HepG2 (cell line): ENCODE measurements at regions not wholly inside any gene's neighbourhood (a gene's known extent, or its start where the extent isn't known, plus 50 kb on each side); places are given as distances from the start of the nearest gene placed in this dataset.

Experiments used
- ATAC-seq: fragments of 200-7000 bp; cut with Tn5 transposase; 3 replicates; pipeline ENCODE4 v1.9.1; 2020; ENCODE audit warnings: mild to moderate bottlenecking, moderate library complexity
- BruUV-seq: library from RNA; stranded (reverse); fragments of 400-500 nt; replicated peaks from 2 replicates; lab custom pipeline; 2021; lab: Mats Ljungman, UMichigan
- CTCF ChIA-PET: fragments of 300-600 bp; formaldehyde crosslinking; extraction: SDS; loops from one replicate; lab custom pipeline; 2021; ENCODE audit warnings: low total read pairs, inconsistent platforms, low intra/inter-chr PET ratio; lab: Yijun Ruan, JAX
- POLR2A ChIA-PET: fragments of 350-600 bp; sonication (Branson Sonifier 250); formaldehyde crosslinking; loops from one replicate; lab custom pipeline; 2020; ENCODE audit warnings: antibody characterized with exemption, inconsistent platforms; lab: Yijun Ruan, JAX
- DNase-seq: peaks from one replicate; pipeline ENCODE4 v3.0.0-alpha.2; 2015; ENCODE audit warnings: low spot score
- FAIRE-seq: peaks from 3 replicates; lab custom pipeline; 2011; peaks lifted over from hg19 to GRCh38; lab: Jason Lieb, UNC
- H2AFZ ChIP-seq: one replicate; pipeline ENCODE4 v1.6.1; 2011; ENCODE audit warnings: low read length, inconsistent platforms
- H3K27ac ChIP-seq: fragments of 300-600 bp; 3 replicates; pipeline ENCODE4 v1.8.0; 2011; ENCODE audit warnings: mixed run types, mild to moderate bottlenecking, mixed read lengths, low read length, inconsistent platforms; ENCODE audit not compliant: insufficient read depth; ENCODE audit errors: extremely low read length
- H3K27me3 ChIP-seq, 2 experiments: fragments of 200-600 bp in 1 of 2; 2 replicates in 1 of 2; 3 replicates in 1 of 2; pipeline versions ENCODE4 v1.6.0 to v1.8.0; 2011; ENCODE audit warnings: low read length in 2 of 2, mild to moderate bottlenecking in 2 of 2, moderate library complexity in 2 of 2, inconsistent platforms in 1 of 2; ENCODE audit not compliant: insufficient read depth in 2 of 2, control insufficient read depth in 1 of 2
- H3K36me3 ChIP-seq, 2 experiments: fragments of 200-600 bp in 1 of 2; replicated peaks in 1 of 2; 2 replicates in 1 of 2; 3 replicates in 1 of 2; pipeline versions ENCODE4 v1.5.1 to v1.8.0; 2011; ENCODE audit warnings: low read length in 2 of 2, inconsistent platforms in 1 of 2; ENCODE audit not compliant: insufficient read depth in 2 of 2, control insufficient read depth in 1 of 2
- H3K4me1 ChIP-seq: 2 replicates; pipeline ENCODE4 v1.5.1; 2012; ENCODE audit warnings: low read length, inconsistent platforms; ENCODE audit not compliant: insufficient read depth
- H3K4me2 ChIP-seq: 2 replicates; pipeline ENCODE4 v1.6.0; 2011; ENCODE audit warnings: low read depth, low read length, inconsistent platforms
- H3K4me3 ChIP-seq, 3 experiments: fragments of 200-600 bp in 1 of 3; sonication (generic), shearing (Covaris generic) in 1 of 3; replicated peaks in 1 of 3; 2 replicates each; pipeline ENCODE4 v1.5.1; 2011 to 2016; ENCODE audit warnings: low read length in 3 of 3, inconsistent platforms in 2 of 3, low read depth in 2 of 3, mild to moderate bottlenecking in 2 of 3, control low read depth in 1 of 3, mixed read lengths in 1 of 3; ENCODE audit not compliant: insufficient read depth in 1 of 3
- H3K79me2 ChIP-seq: one replicate; pipeline ENCODE4 v1.6.1; 2011; ENCODE audit warnings: low read length, inconsistent platforms; ENCODE audit not compliant: insufficient read depth
- H3K9ac ChIP-seq: 2 replicates; pipeline ENCODE4 v1.6.0; 2011; ENCODE audit warnings: mild to moderate bottlenecking, low read depth, low read length, inconsistent platforms; ENCODE audit not compliant: insufficient read depth
- H3K9me3 ChIP-seq: 2 replicates; pipeline ENCODE4 v1.5.1; 2012; ENCODE audit warnings: mild to moderate bottlenecking, low read length
- H4K20me1 ChIP-seq: 2 replicates; pipeline ENCODE4 v1.6.0; 2011; ENCODE audit warnings: inconsistent platforms, mild to moderate bottlenecking, low read length, moderate library complexity; ENCODE audit not compliant: insufficient read depth
- CHCHD3 ChIP-seq: sonication (generic); formaldehyde crosslinking; IDR thresholded peaks from 2 replicates; pipeline ENCODE4 v1.8.0; 2022; ENCODE audit warnings: mild to moderate bottlenecking, missing genetic modification reagents, moderate library complexity
- FLYWCH1 ChIP-seq: sonication (generic); formaldehyde crosslinking; IDR thresholded peaks from 2 replicates; pipeline ENCODE4 v1.8.1; 2023; ENCODE audit warnings: mild to moderate bottlenecking, missing genetic modification reagents
- GMEB2 ChIP-seq: IDR thresholded peaks from 2 replicates; pipeline ENCODE4 v1.6.1; 2016; ENCODE audit warnings: missing biosample characterization, missing genetic modification reagents, low read depth
- KLF16 ChIP-seq, 2 experiments: sonication (generic) in 1 of 2; formaldehyde crosslinking in 1 of 2; IDR thresholded peaks; 2 replicates each; pipeline versions ENCODE4 v1.6.1 to v1.8.0; 2016 to 2023; ENCODE audit warnings: missing genetic modification reagents in 2 of 2, missing compliant biosample characterization in 1 of 2
- MIXL1 ChIP-seq: IDR thresholded peaks from 2 replicates; pipeline ENCODE4 v1.6.1; 2016
- MTF1 ChIP-seq: sonication (generic); formaldehyde crosslinking; IDR thresholded peaks from 2 replicates; pipeline ENCODE4 v1.5.0; 2020; ENCODE audit warnings: missing genetic modification reagents
- POLR2G ChIP-seq: fragments of 200-400 bp; formaldehyde crosslinking; IDR thresholded peaks from 2 replicates; pipeline ENCODE4 v1.6.1; 2018; ENCODE audit warnings: mild to moderate bottlenecking, low read depth, low read length, moderate library complexity
- PPARG ChIP-seq: conservative IDR thresholded peaks from 2 replicates; pipeline ENCODE4 v1.6.1; 2016; ENCODE audit warnings: missing biosample characterization, missing genetic modification reagents
- RAD21 ChIP-seq: fragments of 450-650 bp; formaldehyde crosslinking; IDR thresholded peaks from 2 replicates; pipeline ENCODE4 v1.5.0; 2020; ENCODE audit warnings: mild to moderate bottlenecking
- SMC3 ChIP-seq: IDR thresholded peaks from 2 replicates; pipeline ENCODE4 v1.6.1; 2011; ENCODE audit warnings: low read length, improper control_type of control experiment
- STAG1 ChIP-seq: sonication (generic); formaldehyde crosslinking; IDR thresholded peaks from 2 replicates; pipeline ENCODE4 v1.4.0; 2020; ENCODE audit warnings: missing genetic modification reagents
- ZNF629 ChIP-seq: sonication (generic); formaldehyde crosslinking; conservative IDR thresholded peaks from 2 replicates; pipeline ENCODE4 v1.5.0; 2020; ENCODE audit warnings: missing genetic modification reagents
- ZNF768 ChIP-seq: sonication (generic); formaldehyde crosslinking; IDR thresholded peaks from 2 replicates; pipeline ENCODE4 v1.4.0; 2020; ENCODE audit warnings: missing genetic modification reagents
- WGBS: methylation state at CpG from one replicate; pipeline ENCODE4 v1.1.6; 2017; ENCODE audit warnings: low lambda C conversion rate; 5-methylcytosine and 5-hydroxymethylcytosine counted together
- in situ Hi-C: cut with HindIII; loops from 2 replicates; pipeline ENCODE4 v1.10.0; 2017; ENCODE audit warnings: low pct_unique_long_range_greater_than_20kb; ENCODE audit not compliant: extremely low pct_ligation_motif_present
- intact Hi-C: fragments of 100-400 bp; cut with micrococcal nuclease; formaldehyde crosslinking; loops from one replicate; pipeline ENCODE4 v1.10.0; 2022; ENCODE audit not compliant: unreplicated experiment
- TF ChIP-seq, protein P1 (sequence below): sonication (generic); formaldehyde crosslinking; IDR thresholded peaks from 2 replicates; pipeline ENCODE4 v1.5.0; 2020; ENCODE audit warnings: mild to moderate bottlenecking, missing genetic modification reagents, moderate library complexity
- TF ChIP-seq, protein P2 (sequence below): sonication (generic); formaldehyde crosslinking; IDR thresholded peaks from 2 replicates; pipeline ENCODE4 v1.5.0; 2020; ENCODE audit warnings: missing genetic modification reagents

GRCh38 chr4:124111922-124112321, 600.6 kb downstream of the ANKRD50 start:
- H3K4me2 ChIP-seq: no peak overlapping the region
- in situ Hi-C loops (loop anchor here (5.0 to 25.0 kb wide), 5 partner anchors 340 to 1350 kb away; partner anchors contain the start of gene SPRY1), intact Hi-C loops (loop anchor here (1.0 to 10.0 kb wide), 8 partner anchors 339 to 1507 kb away; partner anchors contain the start of gene NUDT6)
- ChIA-PET POLR2A (no interaction called here), CTCF (interaction anchor here (0.8 to 2.7 kb wide), 5 partner anchors 337 to 1534 kb away, joined by 3 to 14 read pairs (median 4); no protein-coding TSS in a partner anchor)
- no peak overlapping the region for H3K4me3 ChIP-seq
- ATAC-seq: peak; percentile 84
- H2AFZ ChIP-seq: no peak overlapping the region
- WGBS: 14% methylated on average over 2 of the region's 2 CpGs
- no peaks in the 10 kb centered on the region for H3K4me1 ChIP-seq
- no TSS peak for BruUV-seq
- no peaks in the 10 kb centered on the region for H4K20me1 ChIP-seq
- FAIRE-seq: peak; percentile 50
- H3K36me3 ChIP-seq: no peaks in the 10 kb centered on the region
- H3K79me2 ChIP-seq: no peaks in the 10 kb centered on the region
- H3K27ac ChIP-seq: no peak overlapping the region
- H3K27me3 ChIP-seq: no peaks in the 10 kb centered on the region
- peak; percentile 55 for DNase-seq
- H3K9ac ChIP-seq: no peak overlapping the region
- TF ChIP-seq, protein P1, sequence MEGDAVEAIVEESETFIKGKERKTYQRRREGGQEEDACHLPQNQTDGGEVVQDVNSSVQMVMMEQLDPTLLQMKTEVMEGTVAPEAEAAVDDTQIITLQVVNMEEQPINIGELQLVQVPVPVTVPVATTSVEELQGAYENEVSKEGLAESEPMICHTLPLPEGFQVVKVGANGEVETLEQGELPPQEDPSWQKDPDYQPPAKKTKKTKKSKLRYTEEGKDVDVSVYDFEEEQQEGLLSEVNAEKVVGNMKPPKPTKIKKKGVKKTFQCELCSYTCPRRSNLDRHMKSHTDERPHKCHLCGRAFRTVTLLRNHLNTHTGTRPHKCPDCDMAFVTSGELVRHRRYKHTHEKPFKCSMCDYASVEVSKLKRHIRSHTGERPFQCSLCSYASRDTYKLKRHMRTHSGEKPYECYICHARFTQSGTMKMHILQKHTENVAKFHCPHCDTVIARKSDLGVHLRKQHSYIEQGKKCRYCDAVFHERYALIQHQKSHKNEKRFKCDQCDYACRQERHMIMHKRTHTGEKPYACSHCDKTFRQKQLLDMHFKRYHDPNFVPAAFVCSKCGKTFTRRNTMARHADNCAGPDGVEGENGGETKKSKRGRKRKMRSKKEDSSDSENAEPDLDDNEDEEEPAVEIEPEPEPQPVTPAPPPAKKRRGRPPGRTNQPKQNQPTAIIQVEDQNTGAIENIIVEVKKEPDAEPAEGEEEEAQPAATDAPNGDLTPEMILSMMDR: peak; percentile 83
- TF ChIP-seq ZNF629 (CRISPR knock-in tag) (no peak), MIXL1 (0 out of 2 replicates have a peak, but pooled peaks have one; percentile 27), FLYWCH1 (CRISPR knock-in tag) (no peak), PPARG (no peak), RAD21 (peak; percentile 65), SMC3 (peak; percentile 82), ZNF768 (no peak), CHCHD3 (CRISPR knock-in tag) (no peak), MTF1 (CRISPR knock-in tag) (no peak), GMEB2 (no peak), STAG1 (CRISPR knock-in tag) (peak; percentile 95), POLR2G (no peak), KLF16 (CRISPR knock-in tag; IDR thresholded peaks at IDR 0.05) (0 out of 4 replicates have a peak, but pooled peaks of 1 of the 2 experiments have one; percentile 32)
- TF ChIP-seq, protein P2, sequence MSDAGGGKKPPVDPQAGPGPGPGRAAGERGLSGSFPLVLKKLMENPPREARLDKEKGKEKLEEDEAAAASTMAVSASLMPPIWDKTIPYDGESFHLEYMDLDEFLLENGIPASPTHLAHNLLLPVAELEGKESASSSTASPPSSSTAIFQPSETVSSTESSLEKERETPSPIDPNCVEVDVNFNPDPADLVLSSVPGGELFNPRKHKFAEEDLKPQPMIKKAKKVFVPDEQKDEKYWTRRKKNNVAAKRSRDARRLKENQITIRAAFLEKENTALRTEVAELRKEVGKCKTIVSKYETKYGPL: no peak
- H3K9me3 ChIP-seq: no peaks in the 10 kb centered on the region
